ENCODE measurements at regions not wholly inside any gene's neighbourhood (a gene's known extent, or its start where the extent isn't known, plus 50 kb on each side); places are given as distances from the start of the nearest gene placed in this dataset.

DNA sequence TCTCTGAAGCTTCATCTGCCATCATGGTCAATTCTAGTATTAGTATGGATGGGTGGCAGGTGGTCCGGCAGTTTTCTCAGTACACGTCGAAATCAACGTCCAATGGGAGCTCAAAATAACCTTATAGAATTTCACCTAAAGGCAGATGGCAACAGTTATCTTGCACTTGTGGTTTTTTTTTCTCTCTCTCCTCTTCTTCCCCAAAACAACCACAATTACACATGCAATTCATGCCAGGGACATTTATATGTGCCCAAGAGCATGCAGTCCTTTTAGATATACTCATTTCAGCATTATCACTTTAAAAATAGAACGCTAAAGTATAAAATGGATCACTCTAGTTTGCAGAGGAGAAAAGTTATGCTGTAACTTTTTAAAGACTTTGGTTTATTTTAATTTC lies 1428.9 kb upstream of the WWC1 start:
- TF ChIP-seq, protein P1, sequence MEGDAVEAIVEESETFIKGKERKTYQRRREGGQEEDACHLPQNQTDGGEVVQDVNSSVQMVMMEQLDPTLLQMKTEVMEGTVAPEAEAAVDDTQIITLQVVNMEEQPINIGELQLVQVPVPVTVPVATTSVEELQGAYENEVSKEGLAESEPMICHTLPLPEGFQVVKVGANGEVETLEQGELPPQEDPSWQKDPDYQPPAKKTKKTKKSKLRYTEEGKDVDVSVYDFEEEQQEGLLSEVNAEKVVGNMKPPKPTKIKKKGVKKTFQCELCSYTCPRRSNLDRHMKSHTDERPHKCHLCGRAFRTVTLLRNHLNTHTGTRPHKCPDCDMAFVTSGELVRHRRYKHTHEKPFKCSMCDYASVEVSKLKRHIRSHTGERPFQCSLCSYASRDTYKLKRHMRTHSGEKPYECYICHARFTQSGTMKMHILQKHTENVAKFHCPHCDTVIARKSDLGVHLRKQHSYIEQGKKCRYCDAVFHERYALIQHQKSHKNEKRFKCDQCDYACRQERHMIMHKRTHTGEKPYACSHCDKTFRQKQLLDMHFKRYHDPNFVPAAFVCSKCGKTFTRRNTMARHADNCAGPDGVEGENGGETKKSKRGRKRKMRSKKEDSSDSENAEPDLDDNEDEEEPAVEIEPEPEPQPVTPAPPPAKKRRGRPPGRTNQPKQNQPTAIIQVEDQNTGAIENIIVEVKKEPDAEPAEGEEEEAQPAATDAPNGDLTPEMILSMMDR (IDR thresholded peaks at IDR 0.05; ENCODE audit: insufficient read depth, low read length, poor library complexity, severe bottlenecking), result no peak
- TF ChIP-seq EZH2phosphoT487 (conservative IDR thresholded peaks at IDR 0.05; ENCODE audit: low read length), result no peak
- no peak overlapping the region for H3K9ac ChIP-seq (ENCODE audit: low read length)
- no peak overlapping the region for H3K4me3 ChIP-seq (ENCODE audit: insufficient read depth, low read length, poor library complexity, severe bottlenecking)

DNA sequence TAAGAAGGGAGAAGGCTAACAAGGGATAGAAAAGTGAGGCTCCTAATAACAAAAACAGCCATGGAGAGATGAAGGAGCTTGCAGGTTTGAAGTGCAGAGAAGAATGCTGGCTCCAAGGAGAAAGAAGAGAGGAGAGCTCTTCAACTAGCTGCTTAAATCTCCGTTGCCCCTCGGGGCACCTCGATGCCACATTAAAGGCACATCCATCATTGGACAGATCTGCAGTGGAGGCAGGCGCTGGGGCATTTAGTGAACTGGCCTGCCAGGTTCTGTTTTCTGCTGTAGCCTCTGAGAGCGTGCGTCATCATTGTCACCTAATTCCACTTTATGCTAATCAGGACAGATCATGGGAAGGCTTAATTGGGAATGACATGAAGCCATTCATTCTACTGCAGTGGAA lies 1426.2 kb upstream of the WWC1 start:
- no peak overlapping the region for H3K9ac ChIP-seq (ENCODE audit: low read length)
- no peaks in the 10 kb centered on the region for H3K9me3 ChIP-seq (ENCODE audit: insufficient read depth, low read length)
- no peak overlapping the region for H3K4me3 ChIP-seq (ENCODE audit: insufficient read depth, low read length, poor library complexity, severe bottlenecking)
- H3K27me3 ChIP-seq (ENCODE audit: low read length), result no peaks in the 10 kb centered on the region
- no peaks in the 10 kb centered on the region for H3K9me2 ChIP-seq (replicated peaks; ENCODE audit: insufficient read depth, low read length)
- H3K36me3 ChIP-seq (ENCODE audit: low read length), result no peaks in the 10 kb centered on the region
- no peak overlapping the region for H2AFZ ChIP-seq (ENCODE audit: low read depth, low read length, severe bottlenecking)
- H4K20me1 ChIP-seq (ENCODE audit: low read depth, low read length), result no peaks in the 10 kb centered on the region
- H3K79me2 ChIP-seq (ENCODE audit: insufficient read depth, low read length), result no peaks in the 10 kb centered on the region
- H3K27ac ChIP-seq (ENCODE audit: low read depth, low read length), result no peak overlapping the region
- H3F3A ChIP-seq (ENCODE audit: insufficient read depth), result no peaks in the 10 kb centered on the region
- H3K4me2 ChIP-seq (ENCODE audit: low read depth, low read length, poor library complexity, severe bottlenecking), result no peak overlapping the region
- TF ChIP-seq, protein P1 (IDR thresholded peaks at IDR 0.05; ENCODE audit: insufficient read depth, low read length, poor library complexity, severe bottlenecking), result no peak
- no peak for TF ChIP-seq EZH2phosphoT487 (conservative IDR thresholded peaks at IDR 0.05; ENCODE audit: low read length)

More for the DNA sequence above, 1428.9 kb upstream of the WWC1 start:
- H3K79me2 ChIP-seq (ENCODE audit: insufficient read depth, low read length), result no peaks in the 10 kb centered on the region
- no peaks in the 10 kb centered on the region for H3K36me3 ChIP-seq (ENCODE audit: low read length)
- no peak overlapping the region for H2AFZ ChIP-seq (ENCODE audit: low read depth, low read length, severe bottlenecking)
- no peaks in the 10 kb centered on the region for H3K9me2 ChIP-seq (replicated peaks; ENCODE audit: insufficient read depth, low read length)
- no peak overlapping the region for H3K27ac ChIP-seq (ENCODE audit: low read depth, low read length)
- H3K27me3 ChIP-seq (ENCODE audit: low read length), result no peaks in the 10 kb centered on the region
- H3K9me3 ChIP-seq (ENCODE audit: insufficient read depth, low read length), result no peaks in the 10 kb centered on the region
- no peaks in the 10 kb centered on the region for H4K20me1 ChIP-seq (ENCODE audit: low read depth, low read length)
- no peaks in the 10 kb centered on the region for H3F3A ChIP-seq (ENCODE audit: insufficient read depth)
- H3K4me2 ChIP-seq (ENCODE audit: low read depth, low read length, poor library complexity, severe bottlenecking), result no peak overlapping the region

DNA sequence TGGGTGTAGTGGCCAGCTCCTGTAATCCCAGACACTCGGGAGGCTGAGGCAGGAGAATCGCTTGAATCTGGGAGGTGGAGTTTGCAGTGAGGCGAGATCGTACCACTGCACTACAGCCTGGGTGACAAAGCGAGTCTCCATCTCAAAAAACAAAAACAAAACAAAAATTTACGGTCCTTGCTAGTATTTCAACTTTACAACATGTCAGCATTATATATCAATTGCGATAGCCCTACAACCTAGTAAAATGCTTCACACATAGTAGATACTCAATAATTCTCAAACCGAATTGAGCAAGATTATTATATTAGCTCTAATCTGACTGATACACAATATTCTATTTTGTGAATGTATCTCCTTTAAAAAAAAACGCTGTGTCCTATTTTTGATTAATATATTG lies 1411.0 kb upstream of the WWC1 start:
- H2AFZ ChIP-seq (ENCODE audit: low read depth, low read length, severe bottlenecking), result no peak overlapping the region
- H3K27ac ChIP-seq (ENCODE audit: low read depth, low read length), result no peak overlapping the region
- H3K79me2 ChIP-seq (ENCODE audit: insufficient read depth, low read length), result no peaks in the 10 kb centered on the region
- H3K9me2 ChIP-seq (replicated peaks; ENCODE audit: insufficient read depth, low read length), result no peaks in the 10 kb centered on the region
- no peak overlapping the region for H3K4me3 ChIP-seq (ENCODE audit: insufficient read depth, low read length, poor library complexity, severe bottlenecking)
- no peak overlapping the region for H3K9ac ChIP-seq (ENCODE audit: low read length)
- no peaks in the 10 kb centered on the region for H3K9me3 ChIP-seq (ENCODE audit: insufficient read depth, low read length)
- TF ChIP-seq, protein P1 (IDR thresholded peaks at IDR 0.05; ENCODE audit: insufficient read depth, low read length, poor library complexity, severe bottlenecking), result no peak
- TF ChIP-seq EZH2phosphoT487 (conservative IDR thresholded peaks at IDR 0.05; ENCODE audit: low read length), result no peak
- H3K27me3 ChIP-seq (ENCODE audit: low read length), result no peaks in the 10 kb centered on the region
- no peaks in the 10 kb centered on the region for H3K36me3 ChIP-seq (ENCODE audit: low read length)
- H3K4me2 ChIP-seq (ENCODE audit: low read depth, low read length, poor library complexity, severe bottlenecking), result no peak overlapping the region
- H3F3A ChIP-seq (ENCODE audit: insufficient read depth), result no peaks in the 10 kb centered on the region
- H4K20me1 ChIP-seq (ENCODE audit: low read depth, low read length), result no peaks in the 10 kb centered on the region

Measured in SU-DHL-6 (cell line).